ENCODE measurements at regions not wholly inside any gene's neighbourhood (a gene's known extent, or its start where the extent isn't known, plus 50 kb on each side); places are given as distances from the start of the nearest gene placed in this dataset.

DNA sequence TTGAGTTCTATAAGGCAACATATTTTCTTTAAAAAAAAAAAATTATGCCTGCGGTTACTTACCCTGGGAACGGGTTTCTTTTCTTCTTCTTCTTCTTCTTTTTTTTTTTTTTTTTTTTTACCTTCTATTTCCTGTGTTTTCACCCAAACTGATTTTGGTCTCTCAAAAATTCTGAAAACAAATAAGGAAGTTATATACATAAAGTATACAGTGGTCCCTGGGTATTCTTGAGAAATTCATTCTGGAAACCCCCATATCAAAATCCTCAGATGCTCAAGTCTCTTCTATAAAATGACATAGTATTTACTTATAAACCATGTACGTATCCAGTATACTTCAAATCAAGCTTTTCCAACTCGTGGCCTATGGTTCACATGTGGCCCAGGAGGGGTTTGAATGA lies 326.7 kb downstream of the MAT2B start:
- TF ChIP-seq, protein P1, sequence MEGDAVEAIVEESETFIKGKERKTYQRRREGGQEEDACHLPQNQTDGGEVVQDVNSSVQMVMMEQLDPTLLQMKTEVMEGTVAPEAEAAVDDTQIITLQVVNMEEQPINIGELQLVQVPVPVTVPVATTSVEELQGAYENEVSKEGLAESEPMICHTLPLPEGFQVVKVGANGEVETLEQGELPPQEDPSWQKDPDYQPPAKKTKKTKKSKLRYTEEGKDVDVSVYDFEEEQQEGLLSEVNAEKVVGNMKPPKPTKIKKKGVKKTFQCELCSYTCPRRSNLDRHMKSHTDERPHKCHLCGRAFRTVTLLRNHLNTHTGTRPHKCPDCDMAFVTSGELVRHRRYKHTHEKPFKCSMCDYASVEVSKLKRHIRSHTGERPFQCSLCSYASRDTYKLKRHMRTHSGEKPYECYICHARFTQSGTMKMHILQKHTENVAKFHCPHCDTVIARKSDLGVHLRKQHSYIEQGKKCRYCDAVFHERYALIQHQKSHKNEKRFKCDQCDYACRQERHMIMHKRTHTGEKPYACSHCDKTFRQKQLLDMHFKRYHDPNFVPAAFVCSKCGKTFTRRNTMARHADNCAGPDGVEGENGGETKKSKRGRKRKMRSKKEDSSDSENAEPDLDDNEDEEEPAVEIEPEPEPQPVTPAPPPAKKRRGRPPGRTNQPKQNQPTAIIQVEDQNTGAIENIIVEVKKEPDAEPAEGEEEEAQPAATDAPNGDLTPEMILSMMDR (IDR thresholded peaks at IDR 0.05): no peak
- no peak for TF ChIP-seq POLR2A (IDR thresholded peaks at IDR 0.05)

Measured in thyroid gland (tissue), 4 donors.